Astrocyte of the cerebellum (primary cell): ENCODE measurements at regions not wholly inside any gene's neighbourhood (a gene's known extent, or its start where the extent isn't known, plus 50 kb on each side); places are given as distances from the start of the nearest gene placed in this dataset.

ENCODE experiments used
- DNase-seq: peaks from one replicate; pipeline ENCODE4 v3.0.0-alpha.2; 2011; ENCODE audit warnings: low read depth
- H3K4me3 ChIP-seq: 2 replicates; pipeline ENCODE4 v1.5.1; 2011; ENCODE audit warnings: mild to moderate bottlenecking, low read depth, low read length, moderate library complexity
- CTCF ChIP-seq: IDR thresholded peaks from 2 replicates; pipeline ENCODE4 v1.5.1; 2012; ENCODE audit warnings: low read length, low read depth, moderate library complexity, mild to moderate bottlenecking; ENCODE audit errors: missing control alignments
- in situ Hi-C: cut with HindIII; loops from 2 replicates; pipeline ENCODE4 v1.10.0; 2017; ENCODE audit warnings: low sequenced_read_pairs

- H3K4me3 ChIP-seq: no peak overlapping the region
- peak; percentile 43 for DNase-seq
- TF ChIP-seq CTCF: peak; percentile 65
- in situ Hi-C loops: no loop called here
Observed at GRCh38 chr6:121849477-121849876, 414.0 kb downstream of the GJA1 start.

- DNase-seq: no peak
- no peak for TF ChIP-seq CTCF
- in situ Hi-C loops: no loop called here
- H3K4me3 ChIP-seq: no peak overlapping the region
Observed at GRCh38 chr6:121851056-121851455, 415.6 kb downstream of the GJA1 start.

- in situ Hi-C loops: no loop called here
- no peak for DNase-seq
- no peak overlapping the region for H3K4me3 ChIP-seq
- TF ChIP-seq CTCF: no peak
Observed at GRCh38 chr6:121853686-121854085, 418.2 kb downstream of the GJA1 start.

GRCh38 chr6:121855521-121855920 lies 420.1 kb downstream of the GJA1 start:
- in situ Hi-C loops: no loop called here
- H3K4me3 ChIP-seq: no peak overlapping the region
- no peak for DNase-seq
- TF ChIP-seq CTCF: no peak

GRCh38 chr6:121856296-121856695 lies 420.9 kb downstream of the GJA1 start:
- no peak for DNase-seq
- in situ Hi-C loops: no loop called here
- no peak overlapping the region for H3K4me3 ChIP-seq
- no peak for TF ChIP-seq CTCF

GRCh38 chr6:121857551-121857950 lies 422.1 kb downstream of the GJA1 start:
- in situ Hi-C loops: no loop called here
- TF ChIP-seq CTCF: no peak
- no peak overlapping the region for H3K4me3 ChIP-seq
- no peak for DNase-seq

- DNase-seq: no peak
- in situ Hi-C loops: no loop called here
- no peak for TF ChIP-seq CTCF
- no peak overlapping the region for H3K4me3 ChIP-seq
Observed at GRCh38 chr6:121858310-121858709, 422.9 kb downstream of the GJA1 start.
